Hepatocyte (in vitro differentiated cells): ENCODE measurements at regions not wholly inside any gene's neighbourhood (a gene's known extent, or its start where the extent isn't known, plus 50 kb on each side); places are given as distances from the start of the nearest gene placed in this dataset.

ENCODE experiments used
- DNase-seq: peaks from one replicate; pipeline ENCODE4 v3.0.0-alpha.2; 2016; ENCODE audit warnings: low spot score
- H2AFZ ChIP-seq: fragments of 200-600 bp; sonication (generic); 2 replicates; pipeline ENCODE4 v1.6.0; 2016; ENCODE audit warnings: antibody characterized with exemption, mild to moderate bottlenecking
- H3K27ac ChIP-seq: fragments of 200-600 bp; sonication (generic); 2 replicates; pipeline ENCODE4 v1.5.1; 2016; ENCODE audit warnings: mild to moderate bottlenecking
- H3K27me3 ChIP-seq: fragments of 200-600 bp; sonication (generic); 2 replicates; pipeline ENCODE4 v1.6.1; 2016
- H3K36me3 ChIP-seq: fragments of 200-600 bp; sonication (generic); replicated peaks from 2 replicates; pipeline ENCODE4 v1.5.1; 2016; ENCODE audit warnings: low read depth; ENCODE audit not compliant: insufficient read depth
- H3K4me1 ChIP-seq: fragments of 200-600 bp; sonication (generic); 2 replicates; pipeline ENCODE4 v1.5.1; 2016; ENCODE audit warnings: mild to moderate bottlenecking, moderate library complexity; ENCODE audit not compliant: insufficient read depth
- H3K4me2 ChIP-seq: fragments of 200-600 bp; sonication (generic); 2 replicates; pipeline ENCODE4 v1.6.0; 2016
- H3K4me3 ChIP-seq: fragments of 200-600 bp; sonication (generic); 2 replicates; pipeline ENCODE4 v1.5.1; 2016; ENCODE audit warnings: mild to moderate bottlenecking
- H3K79me2 ChIP-seq: fragments of 200-600 bp; sonication (generic); 2 replicates; pipeline ENCODE4 v1.6.0; 2017; ENCODE audit warnings: mild to moderate bottlenecking
- H3K9me2 ChIP-seq: fragments of 200-600 bp; sonication (generic); replicated peaks from 2 replicates; pipeline ENCODE4 v1.6.0; 2017; ENCODE audit warnings: mild to moderate bottlenecking; ENCODE audit not compliant: insufficient read depth
- H3K9me3 ChIP-seq: fragments of 200-600 bp; sonication (generic); 2 replicates; pipeline ENCODE4 v1.5.1; 2016; ENCODE audit warnings: low read depth, mild to moderate bottlenecking
- H4K20me1 ChIP-seq: fragments of 200-600 bp; sonication (generic); 2 replicates; pipeline ENCODE4 v1.6.0; 2016; ENCODE audit warnings: mild to moderate bottlenecking; ENCODE audit not compliant: insufficient read depth, poor library complexity, severe bottlenecking
- EZH2 ChIP-seq: fragments of 200-600 bp; sonication (generic); IDR thresholded peaks from 2 replicates; pipeline ENCODE4 v1.6.1; 2016; ENCODE audit warnings: antibody characterized with exemption, mild to moderate bottlenecking, borderline replicate concordance
- EZH2phosphoT487 ChIP-seq: fragments of 200-600 bp; sonication (generic); IDR thresholded peaks from one replicate; pipeline ENCODE4 v1.6.1; 2018; ENCODE audit warnings: antibody characterized with exemption, mild to moderate bottlenecking, low read depth, moderate library complexity; ENCODE audit not compliant: unreplicated experiment, severe bottlenecking
- WGBS: methylation state at CpG from one replicate; pipeline ENCODE4 v1.1.6; 2016; ENCODE audit warnings: low lambda C conversion rate; ENCODE audit errors: missing lambda C conversion rate; 5-methylcytosine and 5-hydroxymethylcytosine counted together
- TF ChIP-seq, protein P1 (sequence below): fragments of 200-600 bp; sonication (generic); IDR thresholded peaks from 2 replicates; pipeline ENCODE4 v1.5.1; 2016; ENCODE audit warnings: antibody characterized with exemption, mild to moderate bottlenecking; ENCODE audit not compliant: poor library complexity

DNA sequence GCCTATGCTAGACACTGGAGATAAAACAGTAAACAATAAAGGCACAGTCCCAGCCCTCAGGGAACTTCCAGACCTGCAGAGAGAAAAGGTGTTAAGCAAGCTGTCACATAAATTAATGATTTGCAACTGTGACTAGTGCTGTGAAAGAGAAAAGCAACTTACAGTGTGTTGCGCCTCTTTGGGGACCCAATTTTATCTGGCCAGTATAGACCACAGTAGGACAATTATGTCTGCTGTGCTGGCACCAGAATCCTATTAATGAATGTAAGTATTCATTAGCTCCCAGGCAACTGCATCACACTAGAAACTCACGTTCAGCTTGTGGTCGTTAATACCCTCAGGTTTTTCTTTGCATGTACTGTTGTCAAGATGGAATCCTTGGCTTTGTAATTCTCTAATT lies 55.3 kb upstream of the CHST9 start:
- Histone ChIP-seq H2AFZ (no peak overlapping the region), H3K4me2 (no peak overlapping the region), H3K4me3 (no peak overlapping the region), H3K9me3 (no peaks in the 10 kb centered on the region), H3K9me2 (no peaks in the 10 kb centered on the region), H3K4me1 (peaks cover 7% of the 10 kb centered on the region), H3K27ac (no peak overlapping the region), H3K36me3 (no peaks in the 10 kb centered on the region), H3K27me3 (no peaks in the 10 kb centered on the region), H3K79me2 (no peaks in the 10 kb centered on the region), H4K20me1 (no peaks in the 10 kb centered on the region)
- DNase-seq: no peak
- TF ChIP-seq EZH2phosphoT487: no peak
- TF ChIP-seq, protein P1, sequence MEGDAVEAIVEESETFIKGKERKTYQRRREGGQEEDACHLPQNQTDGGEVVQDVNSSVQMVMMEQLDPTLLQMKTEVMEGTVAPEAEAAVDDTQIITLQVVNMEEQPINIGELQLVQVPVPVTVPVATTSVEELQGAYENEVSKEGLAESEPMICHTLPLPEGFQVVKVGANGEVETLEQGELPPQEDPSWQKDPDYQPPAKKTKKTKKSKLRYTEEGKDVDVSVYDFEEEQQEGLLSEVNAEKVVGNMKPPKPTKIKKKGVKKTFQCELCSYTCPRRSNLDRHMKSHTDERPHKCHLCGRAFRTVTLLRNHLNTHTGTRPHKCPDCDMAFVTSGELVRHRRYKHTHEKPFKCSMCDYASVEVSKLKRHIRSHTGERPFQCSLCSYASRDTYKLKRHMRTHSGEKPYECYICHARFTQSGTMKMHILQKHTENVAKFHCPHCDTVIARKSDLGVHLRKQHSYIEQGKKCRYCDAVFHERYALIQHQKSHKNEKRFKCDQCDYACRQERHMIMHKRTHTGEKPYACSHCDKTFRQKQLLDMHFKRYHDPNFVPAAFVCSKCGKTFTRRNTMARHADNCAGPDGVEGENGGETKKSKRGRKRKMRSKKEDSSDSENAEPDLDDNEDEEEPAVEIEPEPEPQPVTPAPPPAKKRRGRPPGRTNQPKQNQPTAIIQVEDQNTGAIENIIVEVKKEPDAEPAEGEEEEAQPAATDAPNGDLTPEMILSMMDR: no peak
- no peak for TF ChIP-seq EZH2
- WGBS: 60% methylated on average over 3 of the region's 3 CpGs

DNA sequence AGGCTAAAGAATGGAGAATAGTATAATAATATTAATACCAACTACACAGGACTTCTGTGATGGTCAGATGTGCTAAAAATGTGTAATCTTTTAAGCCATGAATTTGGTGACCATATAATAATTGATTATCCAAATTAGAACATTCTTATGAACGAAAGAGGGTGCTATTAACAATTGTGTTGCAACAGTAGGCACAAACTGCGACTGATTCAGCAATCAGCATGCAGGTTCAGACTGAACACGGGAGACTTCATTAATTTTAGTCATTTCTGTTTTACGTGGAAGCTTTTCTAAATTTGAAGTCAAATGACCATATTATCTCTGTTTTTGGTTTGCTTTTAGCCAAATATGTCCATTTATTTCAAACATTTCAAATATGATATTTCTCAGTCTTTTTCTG lies 54.6 kb upstream of the CHST9 start:
- no peak for TF ChIP-seq EZH2phosphoT487
- no peak for TF ChIP-seq EZH2
- TF ChIP-seq, protein P1: no peak
- Histone ChIP-seq H3K27me3 (no peaks in the 10 kb centered on the region), H4K20me1 (no peaks in the 10 kb centered on the region), H3K79me2 (no peaks in the 10 kb centered on the region), H2AFZ (no peak overlapping the region), H3K9me3 (no peaks in the 10 kb centered on the region), H3K4me1 (peaks cover 7% of the 10 kb centered on the region), H3K36me3 (no peaks in the 10 kb centered on the region), H3K4me2 (no peak overlapping the region), H3K9me2 (no peaks in the 10 kb centered on the region), H3K27ac (no peak overlapping the region), H3K4me3 (no peak overlapping the region)
- WGBS: 92% methylated on average over 4 of the region's 4 CpGs
- no peak for DNase-seq

DNA sequence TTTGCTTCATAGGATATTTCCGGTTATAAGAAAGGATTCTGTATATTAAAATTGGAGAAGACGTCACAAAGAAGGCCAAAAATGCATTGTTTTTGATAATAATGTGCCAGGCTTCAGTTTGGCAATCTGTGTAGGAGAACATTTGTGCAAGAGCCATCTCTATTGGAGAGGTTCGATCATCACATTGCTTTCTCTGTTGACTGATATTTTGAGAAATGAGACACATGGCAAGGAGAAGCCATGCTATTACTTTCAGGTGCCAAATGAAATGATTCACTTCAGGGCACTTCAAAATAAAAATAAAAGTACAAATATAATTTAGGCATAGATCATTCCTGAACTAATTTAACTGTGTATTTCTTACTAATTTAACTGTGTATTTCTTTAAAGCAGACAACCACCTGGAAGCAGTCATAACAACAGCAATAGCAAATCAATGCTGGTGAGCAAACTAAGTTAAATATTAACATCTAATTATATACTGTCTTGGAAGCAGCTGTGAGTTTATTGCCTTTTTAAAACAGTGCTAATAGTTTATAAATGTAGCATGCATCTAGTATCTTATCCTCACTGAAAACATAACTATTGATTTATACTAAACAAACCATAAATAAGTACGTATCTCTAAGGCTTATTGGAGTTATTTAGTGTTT lies 50.2 kb upstream of the CHST9 start:
- 70% methylated on average over 4 of the region's 4 CpGs for WGBS
- peaks cover 7% of the 10 kb centered on the region for H3K4me1 ChIP-seq
- no peak overlapping the region for H3K4me3 ChIP-seq
- H3K36me3 ChIP-seq: no peaks in the 10 kb centered on the region
- TF ChIP-seq EZH2 (no peak), EZH2phosphoT487 (no peak)
- TF ChIP-seq, protein P1: no peak
- H3K79me2 ChIP-seq: no peaks in the 10 kb centered on the region
- DNase-seq: no peak
- no peak overlapping the region for H3K4me2 ChIP-seq
- H3K9me2 ChIP-seq: no peaks in the 10 kb centered on the region
- H3K27ac ChIP-seq: no peak overlapping the region
- no peaks in the 10 kb centered on the region for H4K20me1 ChIP-seq
- H3K27me3 ChIP-seq: no peaks in the 10 kb centered on the region
- no peaks in the 10 kb centered on the region for H3K9me3 ChIP-seq
- no peak overlapping the region for H2AFZ ChIP-seq
